Stimulated activated CD4-positive, alpha-beta T cell treated with anti-CD3 and anti-CD28 coated beads, Interleukin-1b, Interleukin-23, amount 100 ng/mL, for 4 hours (primary cell): ENCODE measurements at regions not wholly inside any gene's neighbourhood (a gene's known extent, or its start where the extent isn't known, plus 50 kb on each side); places are given as distances from the start of the nearest gene placed in this dataset.
"Not testable (repeated sequence)": the region's sequence is repeated elsewhere in the genome, so short reads cannot be mapped to it uniquely, and the experiment has no call there.

Experiments
- DNase-seq, 2 donors: peaks; one replicate each; pipeline ENCODE4 v3.0.0-alpha.2; 2020; ENCODE audit warnings: low read depth in 2 of 2

- DNase-seq, result no peak
These were observed 70.0 kb downstream of the KCTD15 start for GRCh38 chr19:33866696-33867095.

- DNase-seq, result no peak
These were observed 71.5 kb downstream of the KCTD15 start for GRCh38 chr19:33868076-33868735.

GRCh38 chr19:33868788-33869412 lies 72.2 kb downstream of the KCTD15 start:
- DNase-seq, result no peak

DNA sequence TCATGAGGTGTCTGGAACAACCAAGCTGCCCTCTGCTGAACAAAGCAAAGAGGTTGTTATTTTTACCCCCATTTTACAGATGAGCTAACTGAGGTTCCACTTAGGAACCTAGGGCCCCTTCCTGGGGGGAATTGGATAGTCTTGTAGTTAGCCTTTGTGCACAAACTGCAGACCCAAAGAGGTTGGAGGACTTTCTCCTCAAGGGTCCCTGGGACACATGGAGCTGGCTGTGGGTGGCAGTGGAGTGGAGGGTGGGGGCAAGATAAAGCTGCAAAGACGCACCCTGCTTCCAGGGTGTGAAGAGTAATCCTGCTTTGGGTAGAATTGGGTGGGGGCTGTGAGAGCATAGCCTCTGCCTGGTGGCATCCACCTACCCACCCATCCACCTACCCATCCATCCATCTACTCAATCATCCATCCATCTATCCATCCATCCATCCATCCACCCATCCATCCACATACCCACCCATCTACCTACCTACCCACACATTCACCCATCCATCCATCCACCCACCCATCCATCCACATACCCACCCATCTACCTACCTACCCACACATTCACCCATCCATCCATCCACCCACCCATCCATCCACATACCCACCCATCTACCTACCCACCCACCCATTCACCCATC lies 73.7 kb downstream of the KCTD15 start:
- not testable (repeated sequence) for DNase-seq

DNA sequence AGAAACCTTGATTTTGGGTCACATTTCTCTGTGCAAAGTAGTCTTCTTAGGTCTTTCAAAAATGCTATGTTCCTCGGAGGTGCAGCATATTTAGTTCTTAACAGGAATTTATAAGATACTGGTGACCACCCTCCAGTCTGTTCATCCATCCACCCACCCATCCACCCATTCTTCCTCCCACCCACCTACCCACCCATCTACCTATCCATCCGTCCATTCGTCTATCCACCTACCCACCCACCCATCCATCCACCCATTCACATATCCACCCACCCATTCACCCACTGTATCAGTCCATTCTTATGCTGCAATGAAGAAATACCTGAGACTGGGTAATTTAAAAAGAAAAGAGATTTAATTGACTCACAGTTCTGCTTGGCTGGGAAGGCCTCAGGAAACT lies 74.9 kb downstream of the KCTD15 start:
- DNase-seq, result no peak

- DNase-seq, result no peak
These were observed 76.0 kb downstream of the KCTD15 start for GRCh38 chr19:33872445-33873320.

DNA sequence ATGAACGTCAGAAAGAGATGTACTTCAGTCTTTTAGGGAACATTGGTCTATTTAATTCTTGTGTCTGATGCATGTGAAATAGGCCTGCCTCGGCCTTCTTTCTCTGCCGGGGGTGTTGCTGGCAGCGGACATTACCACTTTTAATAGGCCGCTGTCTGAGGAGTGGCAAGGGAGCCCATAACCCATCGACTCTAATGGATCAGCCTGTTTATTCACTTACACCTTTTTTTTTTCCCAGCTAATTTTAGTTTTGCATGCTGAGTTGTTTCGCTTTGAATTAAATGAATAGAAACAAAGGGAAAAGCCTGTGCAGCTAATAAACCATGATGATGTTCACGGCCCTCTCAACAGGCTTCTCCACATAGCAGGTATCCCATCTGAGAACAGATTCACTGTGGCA lies 78.4 kb downstream of the KCTD15 start:
- no peak for DNase-seq

DNA sequence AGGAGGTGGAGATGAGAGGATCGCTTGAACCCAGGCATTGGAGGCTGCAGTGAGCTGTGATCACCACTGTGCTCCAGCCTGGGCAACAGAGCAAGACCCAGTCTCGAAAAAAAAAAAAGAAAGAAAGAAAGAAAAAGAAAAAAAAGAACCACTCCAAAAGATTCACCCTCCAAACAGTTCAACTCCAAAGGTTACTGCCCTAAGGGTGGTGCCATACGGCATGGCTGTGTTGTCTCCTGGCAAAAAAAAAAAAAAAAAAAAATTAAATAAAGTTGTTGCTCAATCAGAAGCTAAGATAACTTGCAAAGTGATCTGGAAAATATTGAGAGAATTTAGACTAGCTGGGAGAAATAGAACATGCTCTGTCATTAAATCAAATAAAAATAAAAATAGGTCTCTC lies 79.5 kb downstream of the KCTD15 start:
- no peak for DNase-seq

- DNase-seq, result no peak
These were observed 81.4 kb downstream of the KCTD15 start for GRCh38 chr19:33878030-33878544.

DNA sequence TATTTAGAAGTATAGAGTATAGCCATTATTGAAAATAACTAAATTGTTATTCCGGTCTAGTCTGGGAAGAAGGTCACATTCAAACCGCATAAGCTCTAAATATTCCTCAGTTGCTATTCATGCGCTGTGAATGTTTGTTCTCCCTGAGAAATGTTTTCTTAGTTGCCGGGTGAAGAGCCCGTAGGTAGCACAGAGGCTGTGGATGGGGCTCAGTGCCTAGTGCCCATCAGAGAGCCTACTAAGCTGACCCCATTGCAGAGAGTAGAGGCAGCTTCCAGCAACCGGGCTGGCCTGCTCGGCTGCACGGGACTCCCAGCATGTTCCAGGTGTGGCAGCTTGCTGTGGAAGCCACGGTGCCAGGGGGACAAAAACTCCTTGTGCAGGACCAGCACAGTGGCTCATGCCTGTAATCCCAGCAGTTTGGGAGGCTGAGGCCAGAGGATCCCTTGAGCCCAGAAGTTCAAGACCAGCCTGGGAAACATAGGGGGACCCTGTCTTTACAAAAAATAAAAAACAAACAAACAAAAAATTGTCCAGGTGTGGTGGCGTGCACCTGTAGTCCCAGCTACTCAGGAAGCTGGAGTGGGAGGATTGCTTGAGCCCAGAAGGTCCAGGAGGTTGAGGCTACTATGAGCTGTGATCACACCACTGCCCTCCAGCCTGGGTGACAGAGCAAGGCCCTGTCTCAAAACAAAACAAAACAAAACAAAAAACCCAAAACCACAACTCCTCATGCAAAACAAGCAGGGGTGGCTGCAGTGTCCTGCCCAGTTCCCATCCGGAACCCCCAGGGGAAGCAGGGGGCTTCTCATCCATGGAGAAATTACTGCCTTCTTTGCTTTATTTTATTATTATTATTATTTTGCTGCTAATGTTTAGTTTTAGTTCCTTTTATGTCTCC lies 82.5 kb downstream of the KCTD15 start:
- DNase-seq, result no peak

DNA sequence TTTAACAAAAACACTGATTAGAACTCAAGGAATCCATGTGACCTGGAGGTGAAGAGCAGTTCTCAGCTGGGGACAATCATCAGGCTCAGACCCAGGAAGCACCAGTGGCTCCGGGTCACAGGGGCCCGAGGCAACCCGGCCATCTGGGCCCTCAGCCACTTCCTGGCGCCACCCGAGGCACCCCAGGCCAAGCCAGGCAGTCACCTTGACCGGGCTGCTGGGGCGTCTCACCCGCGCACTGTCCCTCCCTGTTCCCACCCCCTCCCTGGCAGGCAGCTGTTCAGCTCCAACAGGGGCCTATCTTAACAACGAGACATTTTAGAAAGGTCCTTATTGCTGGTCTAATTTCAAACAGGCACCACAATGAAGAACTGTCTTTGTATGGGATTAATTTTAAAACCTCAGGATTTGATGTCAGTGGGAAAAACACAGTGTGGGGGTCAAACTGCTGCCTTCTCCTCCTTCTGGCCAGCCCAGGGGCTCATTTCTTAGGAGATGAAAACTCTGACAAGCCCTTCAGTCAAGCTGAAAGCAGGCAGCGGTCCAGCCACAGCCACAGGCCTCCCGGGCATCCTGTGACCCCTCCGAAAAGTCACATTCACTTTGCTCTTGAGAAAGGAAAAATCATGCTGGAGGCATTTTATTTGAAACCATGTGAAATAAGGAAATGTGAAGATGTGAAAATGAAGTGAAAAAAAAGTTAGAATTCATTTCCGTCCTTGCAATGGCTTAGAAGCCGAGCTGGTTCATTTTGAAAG lies 83.3 kb downstream of the KCTD15 start:
- DNase-seq, result no peak

- no peak for DNase-seq
These were observed 87.3 kb downstream of the KCTD15 start for GRCh38 chr19:33883859-33884519.

DNA sequence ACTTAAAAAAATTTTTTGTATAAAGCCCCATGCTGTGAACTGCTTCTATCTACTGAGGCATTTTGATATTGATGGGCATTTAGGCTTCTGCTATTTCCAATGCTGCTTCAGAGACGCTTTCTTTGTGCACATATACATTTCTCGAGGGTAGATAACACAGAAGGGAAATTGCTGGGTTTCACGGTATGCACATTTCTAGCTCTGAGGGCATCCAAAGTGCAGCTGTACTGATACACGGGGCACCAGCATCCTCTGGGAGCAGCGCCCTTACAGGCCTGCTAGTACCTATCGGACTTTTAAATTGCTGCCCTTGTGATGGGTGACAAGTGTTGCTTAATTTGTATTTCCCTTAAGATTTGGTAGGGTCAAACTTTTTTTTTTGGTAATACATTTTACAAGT lies 88.6 kb downstream of the KCTD15 start:
- no peak for DNase-seq

DNA sequence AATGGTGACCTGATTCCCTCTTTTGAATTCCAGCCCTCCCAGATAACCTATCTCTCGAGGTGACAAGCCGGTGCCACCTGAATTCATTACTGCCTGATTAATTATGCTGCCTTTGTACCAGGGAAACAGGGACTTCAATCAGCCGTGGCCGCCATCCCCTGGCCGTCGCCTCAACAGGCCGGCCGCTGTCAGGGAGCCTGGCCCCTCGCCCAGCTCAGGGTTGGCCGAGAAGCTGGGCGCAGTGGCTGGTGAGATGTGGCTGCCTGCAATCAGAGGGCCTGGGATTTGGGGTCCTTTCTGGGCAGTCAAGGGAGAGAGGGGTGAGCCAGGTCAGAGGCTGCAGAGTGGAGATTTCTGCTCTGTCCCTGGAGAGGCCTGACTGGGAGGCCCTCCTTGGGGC lies 91.2 kb downstream of the KCTD15 start:
- DNase-seq, result no peak

DNA sequence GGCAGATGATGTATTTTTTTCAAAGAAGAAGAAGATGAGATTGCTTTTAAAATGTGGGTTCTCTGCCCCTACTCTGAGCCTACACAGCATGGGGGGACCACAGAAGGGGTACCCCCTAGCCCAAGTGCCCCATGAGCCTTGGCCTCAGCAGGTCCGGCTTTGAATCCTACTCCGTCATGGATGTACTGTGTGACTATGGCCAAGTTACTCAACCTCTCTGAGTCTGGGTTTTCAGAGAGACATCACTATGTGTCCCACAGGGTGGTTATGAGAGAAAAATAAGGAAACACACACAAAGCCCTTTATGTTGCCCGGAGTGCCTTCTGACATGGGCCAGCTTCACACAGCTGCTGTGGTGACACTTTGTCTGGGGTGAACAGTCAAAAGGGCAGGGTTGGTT lies 92.0 kb downstream of the KCTD15 start:
- no peak for DNase-seq

- DNase-seq, result no peak
These were observed 93.9 kb downstream of the KCTD15 start for GRCh38 chr19:33890569-33890968.

DNA sequence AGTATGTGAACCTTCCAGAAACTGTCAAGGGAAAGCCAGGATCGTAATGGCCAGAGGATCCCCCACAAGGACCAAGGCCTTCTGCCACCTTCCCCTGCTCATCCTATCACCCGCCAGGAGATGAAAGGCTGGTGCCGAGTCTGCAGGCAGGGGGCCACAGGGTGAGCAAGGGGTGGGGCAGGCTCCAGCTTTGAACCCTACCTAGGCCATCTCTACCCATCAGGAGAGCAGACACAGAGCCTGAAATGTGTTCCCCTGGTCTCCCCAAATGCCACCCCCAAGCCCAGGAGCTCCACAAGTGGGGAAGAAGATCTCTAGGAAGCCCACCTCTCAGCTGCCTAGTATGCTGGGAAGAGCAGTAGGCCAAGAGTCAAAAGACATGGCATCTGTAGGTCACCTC lies 95.1 kb downstream of the KCTD15 start:
- no peak for DNase-seq

GRCh38 chr19:33894787-33895186 lies 98.1 kb downstream of the KCTD15 start:
- no peak for DNase-seq

- no peak for DNase-seq
These were observed 98.7 kb downstream of the KCTD15 start for GRCh38 chr19:33895366-33895765.
